Activated CD4-positive, alpha-beta T cell treated with anti-CD3 and anti-CD28 coated beads, Interleukin-2, amount 10 ng/mL, durations not matched to agents 24 days and 14 days (primary cell): ENCODE measurements at regions not wholly inside any gene's neighbourhood (a gene's known extent, or its start where the extent isn't known, plus 50 kb on each side); places are given as distances from the start of the nearest gene placed in this dataset.

Experiments
- DNase-seq: peaks from one replicate; pipeline ENCODE4 v3.0.0; 2022
- H3K27ac Mint-ChIP-seq: one replicate; pipeline ENCODE4 v1.8.0; 2022; ENCODE audit warnings: mild to moderate bottlenecking, mixed read lengths
- H3K27me3 Mint-ChIP-seq: one replicate; pipeline ENCODE4 v1.8.0; 2022; ENCODE audit warnings: mixed read lengths
- H3K36me3 Mint-ChIP-seq: one replicate; pipeline ENCODE4 v1.8.0; 2022; ENCODE audit warnings: low read depth, mild to moderate bottlenecking, mixed read lengths
- H3K4me1 Mint-ChIP-seq: one replicate; pipeline ENCODE4 v1.8.0; 2021; ENCODE audit warnings: mixed read lengths
- H3K4me3 Mint-ChIP-seq: one replicate; pipeline ENCODE4 v1.8.0; 2022; ENCODE audit warnings: mild to moderate bottlenecking, moderate library complexity, mixed read lengths
- H3K9me3 Mint-ChIP-seq: one replicate; pipeline ENCODE4 v1.8.0; 2021; ENCODE audit warnings: mixed read lengths
- intact Hi-C: fragments of 100-400 bp; cut with micrococcal nuclease; formaldehyde crosslinking; loops from one replicate; pipeline ENCODE4 v1.15.1; 2023

GRCh38 chr20:22466447-22467171, 117.8 kb downstream of the FOXA2 start:
- no peak for DNase-seq
- no peaks in the 10 kb centered on the region for H3K36me3 Mint-ChIP-seq
- H3K27me3 Mint-ChIP-seq = no peaks in the 10 kb centered on the region
- no peak overlapping the region for H3K27ac Mint-ChIP-seq
- no peak overlapping the region for H3K4me3 Mint-ChIP-seq
- intact Hi-C loops = no loop called here
- H3K9me3 Mint-ChIP-seq = peaks cover under 1% of the 10 kb centered on the region
- no peaks in the 10 kb centered on the region for H3K4me1 Mint-ChIP-seq

GRCh38 chr20:22465622-22466446, 118.5 kb downstream of the FOXA2 start:
- Mint-ChIP-seq H3K4me3 (no peak overlapping the region), H3K9me3 (no peaks in the 10 kb centered on the region), H3K4me1 (no peaks in the 10 kb centered on the region), H3K27me3 (no peaks in the 10 kb centered on the region), H3K36me3 (no peaks in the 10 kb centered on the region), H3K27ac (no peak overlapping the region)
- intact Hi-C loops = no loop called here
- DNase-seq = no peak

- no peak overlapping the region for H3K4me3 Mint-ChIP-seq
- H3K36me3 Mint-ChIP-seq = no peaks in the 10 kb centered on the region
- DNase-seq = no peak
- H3K27me3 Mint-ChIP-seq = no peaks in the 10 kb centered on the region
- intact Hi-C loops = no loop called here
- no peaks in the 10 kb centered on the region for H3K9me3 Mint-ChIP-seq
- H3K4me1 Mint-ChIP-seq = no peaks in the 10 kb centered on the region
- no peak overlapping the region for H3K27ac Mint-ChIP-seq
Observed at GRCh38 chr20:22464312-22465003, 119.9 kb downstream of the FOXA2 start.

GRCh38 chr20:22462975-22463914, 121.1 kb downstream of the FOXA2 start:
- H3K27ac Mint-ChIP-seq = no peak overlapping the region
- no peaks in the 10 kb centered on the region for H3K27me3 Mint-ChIP-seq
- intact Hi-C loops = no loop called here
- H3K9me3 Mint-ChIP-seq = no peaks in the 10 kb centered on the region
- DNase-seq = no peak
- H3K4me3 Mint-ChIP-seq = no peak overlapping the region
- H3K36me3 Mint-ChIP-seq = no peaks in the 10 kb centered on the region
- H3K4me1 Mint-ChIP-seq = no peaks in the 10 kb centered on the region

- intact Hi-C loops = no loop called here
- Mint-ChIP-seq H3K27me3 (no peaks in the 10 kb centered on the region), H3K4me3 (no peak overlapping the region), H3K27ac (no peak overlapping the region), H3K9me3 (no peaks in the 10 kb centered on the region), H3K4me1 (no peaks in the 10 kb centered on the region), H3K36me3 (no peaks in the 10 kb centered on the region)
- no peak for DNase-seq
Observed at GRCh38 chr20:22460803-22461202, 123.6 kb downstream of the FOXA2 start.

- H3K9me3 Mint-ChIP-seq = no peaks in the 10 kb centered on the region
- intact Hi-C loops = no loop called here
- DNase-seq = no peak
- H3K27ac Mint-ChIP-seq = no peak overlapping the region
- H3K27me3 Mint-ChIP-seq = no peaks in the 10 kb centered on the region
- no peaks in the 10 kb centered on the region for H3K4me1 Mint-ChIP-seq
- H3K36me3 Mint-ChIP-seq = no peaks in the 10 kb centered on the region
- no peak overlapping the region for H3K4me3 Mint-ChIP-seq
Observed at GRCh38 chr20:22460231-22460630, 124.1 kb downstream of the FOXA2 start.

GRCh38 chr20:22459754-22460153, 124.6 kb downstream of the FOXA2 start:
- Mint-ChIP-seq H3K4me3 (no peak overlapping the region), H3K9me3 (no peaks in the 10 kb centered on the region), H3K27ac (no peak overlapping the region), H3K4me1 (no peaks in the 10 kb centered on the region), H3K27me3 (no peaks in the 10 kb centered on the region), H3K36me3 (no peaks in the 10 kb centered on the region)
- DNase-seq = no peak
- intact Hi-C loops = no loop called here

- no peaks in the 10 kb centered on the region for H3K36me3 Mint-ChIP-seq
- H3K9me3 Mint-ChIP-seq = no peaks in the 10 kb centered on the region
- intact Hi-C loops = no loop called here
- no peak overlapping the region for H3K27ac Mint-ChIP-seq
- H3K4me1 Mint-ChIP-seq = no peaks in the 10 kb centered on the region
- no peaks in the 10 kb centered on the region for H3K27me3 Mint-ChIP-seq
- H3K4me3 Mint-ChIP-seq = no peak overlapping the region
- no peak for DNase-seq
Observed at GRCh38 chr20:22456109-22456508, 128.3 kb downstream of the FOXA2 start.

- Mint-ChIP-seq H3K9me3 (no peaks in the 10 kb centered on the region), H3K4me1 (no peaks in the 10 kb centered on the region), H3K27me3 (no peaks in the 10 kb centered on the region), H3K36me3 (no peaks in the 10 kb centered on the region), H3K4me3 (no peak overlapping the region), H3K27ac (no peak overlapping the region)
- intact Hi-C loops = no loop called here
- no peak for DNase-seq
Observed at GRCh38 chr20:22455259-22455658, 129.1 kb downstream of the FOXA2 start.

GRCh38 chr20:22453244-22454080, 130.9 kb downstream of the FOXA2 start:
- no peak for DNase-seq
- Mint-ChIP-seq H3K36me3 (no peaks in the 10 kb centered on the region), H3K9me3 (no peaks in the 10 kb centered on the region), H3K4me3 (no peak overlapping the region), H3K27me3 (no peaks in the 10 kb centered on the region), H3K4me1 (no peaks in the 10 kb centered on the region), H3K27ac (no peak overlapping the region)
- intact Hi-C loops = no loop called here

GRCh38 chr20:22452442-22453011, 131.8 kb downstream of the FOXA2 start:
- no peaks in the 10 kb centered on the region for H3K4me1 Mint-ChIP-seq
- no peaks in the 10 kb centered on the region for H3K36me3 Mint-ChIP-seq
- intact Hi-C loops = no loop called here
- no peaks in the 10 kb centered on the region for H3K9me3 Mint-ChIP-seq
- no peak overlapping the region for H3K4me3 Mint-ChIP-seq
- no peaks in the 10 kb centered on the region for H3K27me3 Mint-ChIP-seq
- no peak overlapping the region for H3K27ac Mint-ChIP-seq
- no peak for DNase-seq

- H3K27ac Mint-ChIP-seq = no peak overlapping the region
- no peak overlapping the region for H3K4me3 Mint-ChIP-seq
- no peaks in the 10 kb centered on the region for H3K9me3 Mint-ChIP-seq
- intact Hi-C loops = no loop called here
- H3K4me1 Mint-ChIP-seq = no peaks in the 10 kb centered on the region
- no peaks in the 10 kb centered on the region for H3K27me3 Mint-ChIP-seq
- no peak for DNase-seq
- H3K36me3 Mint-ChIP-seq = no peaks in the 10 kb centered on the region
Observed at GRCh38 chr20:22450537-22450936, 133.8 kb downstream of the FOXA2 start.
